SK-N-SH (cell line): ENCODE measurements at regions not wholly inside any gene's neighbourhood (a gene's known extent, or its start where the extent isn't known, plus 50 kb on each side); places are given as distances from the start of the nearest gene placed in this dataset.

Experiments
- CTCF ChIA-PET: fragments of 300-600, 350-600 bp; formaldehyde crosslinking; extraction: SDS; loops from one replicate; lab custom pipeline; 2021; lab: Yijun Ruan, JAX
- POLR2A ChIA-PET: fragments of 350-600 bp; sonication (Branson Sonifier 250); formaldehyde crosslinking; extraction: SDS; loops from one replicate; lab custom pipeline; 2020; ENCODE audit warnings: antibody characterized with exemption, inconsistent platforms; lab: Yijun Ruan, JAX
- DNase-seq: peaks from one replicate; pipeline ENCODE4 v3.0.0; 2012
- H2AFZ ChIP-seq: fragments of 200-600 bp; sonication (generic); 2 replicates; pipeline ENCODE4 v1.8.1; 2016; ENCODE audit warnings: antibody characterized with exemption, mild to moderate bottlenecking, low read depth
- H3F3A ChIP-seq: fragments of 200-600 bp; sonication (generic); replicated peaks from 2 replicates; pipeline ENCODE3; 2016; ENCODE audit warnings: antibody characterized with exemption, mild to moderate bottlenecking; ENCODE audit not compliant: insufficient read depth
- H3K27ac ChIP-seq, 2 experiments: fragments of 200-500 bp in 1 of 2; fragments of 200-600 bp in 1 of 2; sonication (Bioruptor generic) in 1 of 2; sonication (generic), shearing (Covaris generic) in 1 of 2; 2 replicates each; pipeline versions ENCODE4 v1.5.1 to v1.6.1; 2014 to 2016; ENCODE audit warnings: low read depth in 2 of 2, inconsistent platforms in 1 of 2, low read length in 1 of 2, mild to moderate bottlenecking in 1 of 2, mixed read lengths in 1 of 2
- H3K27me3 ChIP-seq: fragments of 200-600 bp; sonication (generic), shearing (Covaris generic); 2 replicates; pipeline ENCODE4 v1.6.1; 2016; ENCODE audit warnings: mixed run types; ENCODE audit not compliant: insufficient read depth
- H3K36me3 ChIP-seq, 2 experiments: fragments of 200-500 bp in 1 of 2; fragments of 200-600 bp in 1 of 2; sonication (Bioruptor generic) in 1 of 2; sonication (generic) in 1 of 2; replicated peaks in 1 of 2; 2 replicates each; pipeline versions ENCODE3 to v1.5.1; 2014 to 2016; ENCODE audit warnings: low read length in 1 of 2, mild to moderate bottlenecking in 1 of 2; ENCODE audit not compliant: insufficient read depth in 2 of 2, control insufficient read depth in 1 of 2
- H3K4me1 ChIP-seq, 2 experiments: fragments of 200-500 bp in 1 of 2; fragments of 200-600 bp in 1 of 2; sonication (Bioruptor generic) in 1 of 2; sonication (generic), shearing (Covaris generic) in 1 of 2; 2 replicates each; pipeline versions ENCODE4 v1.5.1 to v1.6.1; 2014 to 2016; ENCODE audit warnings: low read depth in 1 of 2, low read length in 1 of 2, mixed run types in 1 of 2; ENCODE audit not compliant: insufficient read depth in 2 of 2, control insufficient read depth in 1 of 2
- H3K4me2 ChIP-seq: fragments of 200-600 bp; sonication (generic), shearing (Covaris generic); 2 replicates; pipeline ENCODE4 v1.6.1; 2017; ENCODE audit warnings: mixed run types
- H3K4me3 ChIP-seq, 2 experiments: fragments of 200-500 bp in 1 of 2; fragments of 200-600 bp in 1 of 2; sonication (Bioruptor generic) in 1 of 2; sonication (generic), shearing (Covaris generic) in 1 of 2; 2 replicates each; pipeline versions ENCODE4 v1.5.1 to v1.8.1; 2014 to 2016; ENCODE audit warnings: low read depth in 2 of 2, inconsistent platforms in 1 of 2, low read length in 1 of 2, mild to moderate bottlenecking in 1 of 2, mixed read lengths in 1 of 2, moderate library complexity in 1 of 2
- H3K79me2 ChIP-seq: fragments of 200-600 bp; sonication (generic); 2 replicates; pipeline ENCODE4 v1.8.1; 2017; ENCODE audit warnings: mild to moderate bottlenecking; ENCODE audit not compliant: insufficient read depth
- H3K9ac ChIP-seq: fragments of 200-600 bp; sonication (generic); 2 replicates; pipeline ENCODE4 v1.6.1; 2017; ENCODE audit warnings: mixed run types
- H3K9me2 ChIP-seq: fragments of 200-600 bp; sonication (generic); 2 replicates; pipeline ENCODE4 v1.6.1; 2017; ENCODE audit warnings: mixed run types
- H3K9me3 ChIP-seq: fragments of 200-600 bp; sonication (generic); 2 replicates; pipeline ENCODE4 v1.6.1; 2017; ENCODE audit warnings: mixed run types, mild to moderate bottlenecking, moderate library complexity
- H4K20me1 ChIP-seq: fragments of 200-600 bp; sonication (generic); 2 replicates; pipeline ENCODE4 v1.6.1; 2017; ENCODE audit warnings: mild to moderate bottlenecking, mixed run types; ENCODE audit not compliant: insufficient read depth
- EZH2phosphoT487 ChIP-seq: fragments of 200-600 bp; sonication (generic); IDR thresholded peaks from 2 replicates; pipeline ENCODE4 v1.6.1; 2017; ENCODE audit warnings: low read depth, mixed run types, mild to moderate bottlenecking, antibody characterized with exemption, moderate library complexity, borderline replicate concordance
- FOXM1 ChIP-seq: IDR thresholded peaks from 2 replicates; pipeline ENCODE4 v1.4.0; 2012; ENCODE audit warnings: low read depth, mild to moderate bottlenecking
- PBX3 ChIP-seq: IDR thresholded peaks from 2 replicates; pipeline ENCODE4; 2012
- POLR2AphosphoS5 ChIP-seq: IDR thresholded peaks from 2 replicates; pipeline ENCODE4 v1.6.1; 2012; ENCODE audit warnings: low read depth, low read length
- RAD21 ChIP-seq: IDR thresholded peaks from 2 replicates; pipeline ENCODE4 v1.6.1; 2012; ENCODE audit warnings: mild to moderate bottlenecking, low read length
- RFX5 ChIP-seq: IDR thresholded peaks from 2 replicates; pipeline ENCODE4 v1.6.1; 2012; ENCODE audit warnings: mild to moderate bottlenecking, improper control_type of control experiment, low read length
- RXRA ChIP-seq: IDR thresholded peaks from 2 replicates; pipeline ENCODE4 v1.4.0; 2012; ENCODE audit warnings: low read depth, mild to moderate bottlenecking, borderline replicate concordance
- SMC3 ChIP-seq: IDR thresholded peaks from 2 replicates; pipeline ENCODE4 v1.6.1; 2012; ENCODE audit warnings: low read depth, low read length, improper control_type of control experiment
- TAF1 ChIP-seq: IDR thresholded peaks from 2 replicates; pipeline ENCODE4 v1.6.1; 2012; ENCODE audit warnings: low read depth, mild to moderate bottlenecking, low read length, moderate library complexity, borderline replicate concordance
- TCF12 ChIP-seq: IDR thresholded peaks from 2 replicates; pipeline ENCODE4 v1.4.0; 2012
- ZBTB33 ChIP-seq: IDR thresholded peaks from 2 replicates; pipeline ENCODE4 v1.4.0; 2012; ENCODE audit warnings: low read depth, borderline replicate concordance
- WGBS: methylation state at CpG from one replicate; pipeline ENCODE4 v1.1.6; 2017; ENCODE audit warnings: low lambda C conversion rate; 5-methylcytosine and 5-hydroxymethylcytosine counted together
- TF ChIP-seq, protein P1 (sequence below): IDR thresholded peaks from 2 replicates; pipeline ENCODE4 v1.6.1; 2012; ENCODE audit warnings: mild to moderate bottlenecking, low read depth, low read length, moderate library complexity
- TF ChIP-seq, protein P2 (sequence below): fragments of 200-600 bp; sonication (generic); IDR thresholded peaks from 2 replicates; pipeline ENCODE4 v1.6.1; 2017; ENCODE audit warnings: antibody characterized with exemption, mild to moderate bottlenecking, moderate library complexity
- TF ChIP-seq, protein P3 (sequence below): fragments of 150-350 bp; IDR thresholded peaks from 2 replicates; pipeline ENCODE4 v1.6.1; 2017; ENCODE audit warnings: antibody characterized with exemption, low read length, low read depth, borderline replicate concordance

GRCh38 chrX:10981506-10981905, 129.6 kb upstream of the HCCS start:
- no peak for DNase-seq
- H3K4me2 ChIP-seq = no peak overlapping the region
- TF ChIP-seq POLR2AphosphoS5 = no peak
- no peak for TF ChIP-seq RAD21
- TF ChIP-seq EZH2phosphoT487 = no peak
- TF ChIP-seq, protein P1, sequence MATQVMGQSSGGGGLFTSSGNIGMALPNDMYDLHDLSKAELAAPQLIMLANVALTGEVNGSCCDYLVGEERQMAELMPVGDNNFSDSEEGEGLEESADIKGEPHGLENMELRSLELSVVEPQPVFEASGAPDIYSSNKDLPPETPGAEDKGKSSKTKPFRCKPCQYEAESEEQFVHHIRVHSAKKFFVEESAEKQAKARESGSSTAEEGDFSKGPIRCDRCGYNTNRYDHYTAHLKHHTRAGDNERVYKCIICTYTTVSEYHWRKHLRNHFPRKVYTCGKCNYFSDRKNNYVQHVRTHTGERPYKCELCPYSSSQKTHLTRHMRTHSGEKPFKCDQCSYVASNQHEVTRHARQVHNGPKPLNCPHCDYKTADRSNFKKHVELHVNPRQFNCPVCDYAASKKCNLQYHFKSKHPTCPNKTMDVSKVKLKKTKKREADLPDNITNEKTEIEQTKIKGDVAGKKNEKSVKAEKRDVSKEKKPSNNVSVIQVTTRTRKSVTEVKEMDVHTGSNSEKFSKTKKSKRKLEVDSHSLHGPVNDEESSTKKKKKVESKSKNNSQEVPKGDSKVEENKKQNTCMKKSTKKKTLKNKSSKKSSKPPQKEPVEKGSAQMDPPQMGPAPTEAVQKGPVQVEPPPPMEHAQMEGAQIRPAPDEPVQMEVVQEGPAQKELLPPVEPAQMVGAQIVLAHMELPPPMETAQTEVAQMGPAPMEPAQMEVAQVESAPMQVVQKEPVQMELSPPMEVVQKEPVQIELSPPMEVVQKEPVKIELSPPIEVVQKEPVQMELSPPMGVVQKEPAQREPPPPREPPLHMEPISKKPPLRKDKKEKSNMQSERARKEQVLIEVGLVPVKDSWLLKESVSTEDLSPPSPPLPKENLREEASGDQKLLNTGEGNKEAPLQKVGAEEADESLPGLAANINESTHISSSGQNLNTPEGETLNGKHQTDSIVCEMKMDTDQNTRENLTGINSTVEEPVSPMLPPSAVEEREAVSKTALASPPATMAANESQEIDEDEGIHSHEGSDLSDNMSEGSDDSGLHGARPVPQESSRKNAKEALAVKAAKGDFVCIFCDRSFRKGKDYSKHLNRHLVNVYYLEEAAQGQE = no peak
- no peak for TF ChIP-seq RXRA
- no peak for TF ChIP-seq FOXM1
- no peak for TF ChIP-seq RFX5
- TF ChIP-seq PBX3 = no peak
- TF ChIP-seq SMC3 = no peak
- no peak for TF ChIP-seq TCF12
- no peak for TF ChIP-seq ZBTB33
- TF ChIP-seq, protein P2, sequence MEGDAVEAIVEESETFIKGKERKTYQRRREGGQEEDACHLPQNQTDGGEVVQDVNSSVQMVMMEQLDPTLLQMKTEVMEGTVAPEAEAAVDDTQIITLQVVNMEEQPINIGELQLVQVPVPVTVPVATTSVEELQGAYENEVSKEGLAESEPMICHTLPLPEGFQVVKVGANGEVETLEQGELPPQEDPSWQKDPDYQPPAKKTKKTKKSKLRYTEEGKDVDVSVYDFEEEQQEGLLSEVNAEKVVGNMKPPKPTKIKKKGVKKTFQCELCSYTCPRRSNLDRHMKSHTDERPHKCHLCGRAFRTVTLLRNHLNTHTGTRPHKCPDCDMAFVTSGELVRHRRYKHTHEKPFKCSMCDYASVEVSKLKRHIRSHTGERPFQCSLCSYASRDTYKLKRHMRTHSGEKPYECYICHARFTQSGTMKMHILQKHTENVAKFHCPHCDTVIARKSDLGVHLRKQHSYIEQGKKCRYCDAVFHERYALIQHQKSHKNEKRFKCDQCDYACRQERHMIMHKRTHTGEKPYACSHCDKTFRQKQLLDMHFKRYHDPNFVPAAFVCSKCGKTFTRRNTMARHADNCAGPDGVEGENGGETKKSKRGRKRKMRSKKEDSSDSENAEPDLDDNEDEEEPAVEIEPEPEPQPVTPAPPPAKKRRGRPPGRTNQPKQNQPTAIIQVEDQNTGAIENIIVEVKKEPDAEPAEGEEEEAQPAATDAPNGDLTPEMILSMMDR = no peak
- TF ChIP-seq TAF1 = no peak
- TF ChIP-seq, protein P3, sequence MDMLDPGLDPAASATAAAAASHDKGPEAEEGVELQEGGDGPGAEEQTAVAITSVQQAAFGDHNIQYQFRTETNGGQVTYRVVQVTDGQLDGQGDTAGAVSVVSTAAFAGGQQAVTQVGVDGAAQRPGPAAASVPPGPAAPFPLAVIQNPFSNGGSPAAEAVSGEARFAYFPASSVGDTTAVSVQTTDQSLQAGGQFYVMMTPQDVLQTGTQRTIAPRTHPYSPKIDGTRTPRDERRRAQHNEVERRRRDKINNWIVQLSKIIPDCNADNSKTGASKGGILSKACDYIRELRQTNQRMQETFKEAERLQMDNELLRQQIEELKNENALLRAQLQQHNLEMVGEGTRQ = no peak
- TF ChIP-seq, all 33 proteins: peak for 0
- Histone ChIP-seq H3F3A (no peaks in the 10 kb centered on the region), H2AFZ (no peak overlapping the region), H3K27me3 (no peaks in the 10 kb centered on the region), H3K36me3 (no peaks in the 10 kb centered on the region), H3K79me2 (no peaks in the 10 kb centered on the region), H3K4me3 (no peak overlapping the region), H3K9me2 (no peaks in the 10 kb centered on the region), H3K4me1 (no peaks in the 10 kb centered on the region), H3K9ac (no peak overlapping the region), H3K27ac (no peak overlapping the region), H3K9me3 (no peaks in the 10 kb centered on the region), H4K20me1 (no peaks in the 10 kb centered on the region)
- WGBS = 62% methylated on average over 3 of the region's 3 CpGs
- ChIA-PET POLR2A (no interaction called here), CTCF (no interaction called here)
